ENCODE measurements at regions not wholly inside any gene's neighbourhood (a gene's known extent, or its start where the extent isn't known, plus 50 kb on each side); places are given as distances from the start of the nearest gene placed in this dataset.
A peak's percentile ranks its signal among the peaks of the same experiment; 100 is the strongest.

DNA sequence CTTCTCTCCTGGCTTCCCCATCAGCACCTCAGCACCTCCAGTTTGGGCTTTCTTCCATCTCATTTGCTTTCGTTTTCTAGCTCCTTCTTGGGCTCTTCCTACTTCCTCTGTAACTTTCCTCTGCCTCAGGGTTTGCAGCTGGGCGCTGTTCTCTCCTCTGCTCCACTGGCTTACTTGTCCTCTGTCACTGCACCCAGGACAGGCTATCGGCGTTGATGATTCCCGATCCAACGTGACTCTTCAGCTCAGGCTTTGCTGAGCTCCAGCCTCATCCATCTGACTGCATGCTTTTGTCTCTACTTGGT, 362.4 kb downstream of the CYRIA start:
- H3K4me3 ChIP-seq: peak overlapping the region in 1 of 4 donors; percentile 15
- WGBS, 4 donors: 60 to 68% (median 61%) methylated on average over 6 of the region's 6 CpGs
- H3K9me3 ChIP-seq (replicated peaks in 1 of 3): no peaks in the 10 kb centered on the region
- no peaks in the 10 kb centered on the region for H3K4me1 ChIP-seq (replicated peaks in 1 of 2)
- TF ChIP-seq POLR2A (IDR thresholded peaks at IDR 0.05): no peak
- TF ChIP-seq, protein P1, sequence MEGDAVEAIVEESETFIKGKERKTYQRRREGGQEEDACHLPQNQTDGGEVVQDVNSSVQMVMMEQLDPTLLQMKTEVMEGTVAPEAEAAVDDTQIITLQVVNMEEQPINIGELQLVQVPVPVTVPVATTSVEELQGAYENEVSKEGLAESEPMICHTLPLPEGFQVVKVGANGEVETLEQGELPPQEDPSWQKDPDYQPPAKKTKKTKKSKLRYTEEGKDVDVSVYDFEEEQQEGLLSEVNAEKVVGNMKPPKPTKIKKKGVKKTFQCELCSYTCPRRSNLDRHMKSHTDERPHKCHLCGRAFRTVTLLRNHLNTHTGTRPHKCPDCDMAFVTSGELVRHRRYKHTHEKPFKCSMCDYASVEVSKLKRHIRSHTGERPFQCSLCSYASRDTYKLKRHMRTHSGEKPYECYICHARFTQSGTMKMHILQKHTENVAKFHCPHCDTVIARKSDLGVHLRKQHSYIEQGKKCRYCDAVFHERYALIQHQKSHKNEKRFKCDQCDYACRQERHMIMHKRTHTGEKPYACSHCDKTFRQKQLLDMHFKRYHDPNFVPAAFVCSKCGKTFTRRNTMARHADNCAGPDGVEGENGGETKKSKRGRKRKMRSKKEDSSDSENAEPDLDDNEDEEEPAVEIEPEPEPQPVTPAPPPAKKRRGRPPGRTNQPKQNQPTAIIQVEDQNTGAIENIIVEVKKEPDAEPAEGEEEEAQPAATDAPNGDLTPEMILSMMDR (IDR thresholded peaks at IDR 0.05): no peak
- intact Hi-C loops (cut with DNase I): no loop called here
- H3K27ac ChIP-seq: no peak overlapping the region
- H3K36me3 ChIP-seq (replicated peaks in 1 of 2): no peaks in the 10 kb centered on the region
- DNase-seq: no peak
- no peaks in the 10 kb centered on the region for H3K27me3 ChIP-seq

DNA sequence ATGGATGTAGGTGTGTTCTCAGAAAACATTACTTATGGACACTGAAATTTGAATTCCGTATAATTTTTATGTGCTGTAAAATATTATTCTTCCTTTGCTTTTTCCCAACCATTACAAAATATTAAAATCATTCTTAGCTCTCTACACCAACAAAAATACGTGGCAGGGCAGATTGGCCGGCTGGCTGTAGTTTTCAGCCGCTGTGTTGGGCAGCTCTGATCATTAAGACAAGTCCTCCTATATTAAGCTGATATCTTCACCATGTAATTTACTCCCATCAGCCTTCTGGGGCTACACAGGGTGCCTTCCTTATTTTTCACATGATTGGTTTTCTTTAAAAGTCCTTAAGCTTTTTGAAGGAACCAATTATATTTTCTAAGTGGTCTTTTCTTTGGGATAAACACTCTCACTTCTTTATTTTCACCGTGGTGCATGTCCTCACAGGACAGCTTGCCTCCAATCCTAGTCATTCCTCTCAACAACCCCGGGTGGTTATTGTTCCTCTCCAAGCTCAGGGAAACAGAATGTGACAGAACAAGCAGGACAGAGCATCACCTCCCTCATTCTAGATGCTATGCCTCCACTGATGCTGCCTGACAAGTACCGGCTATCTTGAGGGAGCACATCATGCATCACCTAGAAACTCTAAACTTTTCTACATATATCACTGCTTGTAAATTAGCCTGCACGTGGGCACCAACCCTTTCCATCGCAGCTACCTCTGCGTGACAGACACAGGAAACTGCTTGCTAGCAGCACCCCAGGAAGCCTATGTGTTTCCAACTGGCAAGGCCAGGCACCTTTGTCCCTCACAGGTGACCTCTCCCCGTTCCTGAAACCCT, 362.3 kb downstream of the MYCN start:
- Histone ChIP-seq H3K36me3 (replicated peaks in 1 of 2) (no peaks in the 10 kb centered on the region), H3K27me3 (no peaks in the 10 kb centered on the region), H3K4me3 (peak overlapping the region in 1 of 4 donors; percentile 15), H3K9me3 (replicated peaks in 1 of 3) (no peaks in the 10 kb centered on the region), H3K27ac (no peak overlapping the region), H3K4me1 (replicated peaks in 1 of 2) (no peaks in the 10 kb centered on the region)
- no peak for DNase-seq
- intact Hi-C loops (cut with DNase I): no loop called here
- TF ChIP-seq, protein P1 (IDR thresholded peaks at IDR 0.05): no peak
- no peak for TF ChIP-seq POLR2A (IDR thresholded peaks at IDR 0.05)
- 66 to 76% (median 68%) methylated on average over 11 of the region's 11 CpGs for WGBS, 4 donors

DNA sequence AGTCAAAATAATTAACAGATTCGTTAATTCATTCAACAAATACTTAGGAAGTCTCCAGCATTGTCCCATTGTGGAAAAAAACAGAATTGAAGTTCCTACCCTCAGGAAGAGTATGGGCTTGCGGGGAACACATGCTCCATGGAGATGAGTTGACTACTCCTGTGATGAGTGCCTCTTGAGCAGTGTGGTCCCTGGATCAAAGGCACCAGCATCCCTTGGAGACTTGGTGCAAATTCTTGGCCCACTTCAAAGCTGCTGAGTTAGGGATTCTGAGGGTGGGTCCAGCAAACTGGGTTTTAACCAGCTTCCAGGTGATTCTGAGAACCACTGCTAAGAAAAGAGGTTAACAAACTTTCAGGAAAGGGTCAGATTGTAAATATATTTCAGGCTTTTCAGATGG, 361.6 kb downstream of the MYCN start:
- Histone ChIP-seq H3K27ac (no peak overlapping the region), H3K27me3 (no peaks in the 10 kb centered on the region), H3K4me1 (replicated peaks in 1 of 2) (no peaks in the 10 kb centered on the region), H3K36me3 (replicated peaks in 1 of 2) (no peaks in the 10 kb centered on the region), H3K9me3 (replicated peaks in 1 of 3) (no peaks in the 10 kb centered on the region), H3K4me3 (no peak overlapping the region)
- TF ChIP-seq, protein P1 (IDR thresholded peaks at IDR 0.05): no peak
- TF ChIP-seq POLR2A (IDR thresholded peaks at IDR 0.05): no peak
- WGBS, 4 donors: 69 to 77% (median 73%) methylated on average over 2 of the region's 2 CpGs
- intact Hi-C loops (cut with DNase I): no loop called here
- no peak for DNase-seq

DNA sequence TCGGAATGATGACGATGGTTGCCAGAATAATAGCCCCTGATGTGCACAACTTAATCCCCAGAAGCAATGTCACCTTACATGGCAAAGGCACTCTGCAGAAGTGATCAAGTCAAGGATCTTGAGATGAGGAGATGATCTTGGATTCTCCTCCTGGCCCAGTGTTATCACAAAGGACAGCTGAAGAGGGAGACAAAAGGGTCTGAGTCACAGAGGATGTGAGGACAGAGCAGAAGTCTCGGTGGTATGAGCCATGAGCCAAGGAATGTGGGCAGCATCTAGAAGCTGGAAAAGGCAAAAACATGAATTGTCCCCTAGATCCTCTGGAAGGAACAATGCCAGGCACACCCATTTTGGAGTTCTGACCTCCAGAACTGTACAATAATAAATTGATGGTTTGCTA, 358.5 kb downstream of the MYCN start:
- intact Hi-C loops (cut with DNase I): no loop called here
- Histone ChIP-seq H3K4me3 (no peak overlapping the region), H3K4me1 (replicated peaks in 1 of 2) (no peaks in the 10 kb centered on the region), H3K9me3 (replicated peaks in 1 of 3) (no peaks in the 10 kb centered on the region), H3K27me3 (no peaks in the 10 kb centered on the region), H3K27ac (no peak overlapping the region), H3K36me3 (replicated peaks in 1 of 2) (no peaks in the 10 kb centered on the region)
- WGBS, 4 donors: 81 to 91% (median 86%) methylated on average over 3 of the region's 3 CpGs
- TF ChIP-seq, protein P1 (IDR thresholded peaks at IDR 0.05): no peak
- no peak for TF ChIP-seq POLR2A (IDR thresholded peaks at IDR 0.05)
- no peak for DNase-seq
